Thyroid gland (tissue), 4 donors: ENCODE measurements at regions not wholly inside any gene's neighbourhood (a gene's known extent, or its start where the extent isn't known, plus 50 kb on each side); places are given as distances from the start of the nearest gene placed in this dataset.

ENCODE experiments used
- POLR2A ChIP-seq, 2 donors: fragments of 450-650 bp; IDR thresholded peaks; one replicate each; pipeline ENCODE4 v1.6.1; 2017; ENCODE audit warnings: antibody characterized with exemption in 2 of 2, mild to moderate bottlenecking in 2 of 2, moderate library complexity in 1 of 2
- TF ChIP-seq, protein P1 (sequence below), 6 experiments: fragments of 200-600 bp in 3 of 6; fragments of 450-650 bp in 3 of 6; sonication (generic) in 3 of 6; IDR thresholded peaks; one replicate each; pipeline ENCODE4 v1.5.1; 2016 to 2019; ENCODE audit warnings: antibody characterized with exemption in 6 of 6, mild to moderate bottlenecking in 2 of 6, inconsistent platforms in 1 of 6, moderate library complexity in 1 of 6

DNA sequence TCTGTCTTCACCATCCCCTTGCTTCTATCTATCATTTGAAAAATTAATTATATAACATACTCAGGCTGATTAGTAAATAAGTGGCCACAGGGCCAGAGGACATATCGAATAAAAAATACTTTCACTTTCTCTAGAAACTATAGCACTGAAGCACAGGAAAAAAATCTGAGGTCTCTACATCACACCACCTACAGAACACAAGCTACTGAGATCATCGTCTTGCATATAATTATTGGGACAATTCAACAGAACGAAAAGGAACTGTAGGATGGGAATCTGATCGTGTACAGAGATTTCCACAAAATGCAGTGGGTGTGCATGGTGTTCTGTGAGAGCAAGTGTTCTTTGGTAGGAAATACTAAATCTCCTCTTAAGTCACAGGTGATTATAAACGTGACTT lies 289.6 kb upstream of the ERCC4 start:
- TF ChIP-seq, protein P1, sequence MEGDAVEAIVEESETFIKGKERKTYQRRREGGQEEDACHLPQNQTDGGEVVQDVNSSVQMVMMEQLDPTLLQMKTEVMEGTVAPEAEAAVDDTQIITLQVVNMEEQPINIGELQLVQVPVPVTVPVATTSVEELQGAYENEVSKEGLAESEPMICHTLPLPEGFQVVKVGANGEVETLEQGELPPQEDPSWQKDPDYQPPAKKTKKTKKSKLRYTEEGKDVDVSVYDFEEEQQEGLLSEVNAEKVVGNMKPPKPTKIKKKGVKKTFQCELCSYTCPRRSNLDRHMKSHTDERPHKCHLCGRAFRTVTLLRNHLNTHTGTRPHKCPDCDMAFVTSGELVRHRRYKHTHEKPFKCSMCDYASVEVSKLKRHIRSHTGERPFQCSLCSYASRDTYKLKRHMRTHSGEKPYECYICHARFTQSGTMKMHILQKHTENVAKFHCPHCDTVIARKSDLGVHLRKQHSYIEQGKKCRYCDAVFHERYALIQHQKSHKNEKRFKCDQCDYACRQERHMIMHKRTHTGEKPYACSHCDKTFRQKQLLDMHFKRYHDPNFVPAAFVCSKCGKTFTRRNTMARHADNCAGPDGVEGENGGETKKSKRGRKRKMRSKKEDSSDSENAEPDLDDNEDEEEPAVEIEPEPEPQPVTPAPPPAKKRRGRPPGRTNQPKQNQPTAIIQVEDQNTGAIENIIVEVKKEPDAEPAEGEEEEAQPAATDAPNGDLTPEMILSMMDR (IDR thresholded peaks at IDR 0.05), result no peak
- no peak for TF ChIP-seq POLR2A (IDR thresholded peaks at IDR 0.05)
